GM23338 (cell line): ENCODE measurements at regions not wholly inside any gene's neighbourhood (a gene's known extent, or its start where the extent isn't known, plus 50 kb on each side); places are given as distances from the start of the nearest gene placed in this dataset.

Source experiments
- CREB1 ChIP-seq: fragments of 250-450 bp; sonication (Bioruptor Pico); IDR thresholded peaks from 2 replicates; pipeline ENCODE4 v1.5.0; 2020; ENCODE audit warnings: low read depth, mild to moderate bottlenecking, moderate library complexity
- EZH2 ChIP-seq: fragments of 200-600 bp; sonication (generic); IDR thresholded peaks from one replicate; pipeline ENCODE4 v1.8.0; 2017; ENCODE audit warnings: antibody characterized with exemption, mild to moderate bottlenecking, low read depth; ENCODE audit not compliant: unreplicated experiment
- EZH2phosphoT487 ChIP-seq: fragments of 200-600 bp; sonication (generic); IDR thresholded peaks from one replicate; pipeline ENCODE4 v1.8.1; 2018; ENCODE audit warnings: antibody characterized with exemption; ENCODE audit not compliant: unreplicated experiment
- JUNB ChIP-seq: IDR thresholded peaks from one replicate; pipeline ENCODE4 v1.6.1; 2016; ENCODE audit warnings: antibody characterized with exemption; ENCODE audit not compliant: unreplicated experiment
- POLR2AphosphoS5 ChIP-seq: IDR thresholded peaks from 2 replicates; pipeline ENCODE4 v1.6.1; 2016; ENCODE audit warnings: antibody characterized with exemption, low read depth
- TF ChIP-seq, protein P1 (sequence below), 2 experiments: fragments of 200-600 bp in 1 of 2; sonication (generic) in 1 of 2; conservative IDR thresholded peaks; 2 replicates each; pipeline versions ENCODE4 v1.5.1 to v1.6.1; 2016 to 2017; ENCODE audit warnings: antibody characterized with exemption in 2 of 2, low read depth in 2 of 2, mild to moderate bottlenecking in 2 of 2, moderate library complexity in 1 of 2

DNA sequence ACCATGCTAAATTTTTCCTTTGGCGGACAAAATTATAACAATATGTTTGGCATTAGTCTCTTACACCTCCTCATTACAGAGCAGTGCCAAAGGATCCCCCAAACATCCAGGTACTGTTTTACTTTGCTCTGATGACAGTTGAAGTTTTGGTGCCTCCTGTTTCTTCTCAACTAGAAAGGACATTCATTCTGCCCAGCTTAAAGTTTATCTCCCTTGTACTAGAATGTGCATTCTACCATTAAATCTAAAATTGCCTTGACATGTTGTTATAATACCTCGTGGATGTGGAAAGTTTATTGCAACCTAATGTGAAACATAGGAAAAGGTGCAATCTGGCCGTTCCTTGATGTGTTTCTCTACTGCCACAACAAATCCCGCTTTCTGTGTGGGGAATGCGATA is 173.4 kb downstream of the KITLG start:
- TF ChIP-seq, protein P1, sequence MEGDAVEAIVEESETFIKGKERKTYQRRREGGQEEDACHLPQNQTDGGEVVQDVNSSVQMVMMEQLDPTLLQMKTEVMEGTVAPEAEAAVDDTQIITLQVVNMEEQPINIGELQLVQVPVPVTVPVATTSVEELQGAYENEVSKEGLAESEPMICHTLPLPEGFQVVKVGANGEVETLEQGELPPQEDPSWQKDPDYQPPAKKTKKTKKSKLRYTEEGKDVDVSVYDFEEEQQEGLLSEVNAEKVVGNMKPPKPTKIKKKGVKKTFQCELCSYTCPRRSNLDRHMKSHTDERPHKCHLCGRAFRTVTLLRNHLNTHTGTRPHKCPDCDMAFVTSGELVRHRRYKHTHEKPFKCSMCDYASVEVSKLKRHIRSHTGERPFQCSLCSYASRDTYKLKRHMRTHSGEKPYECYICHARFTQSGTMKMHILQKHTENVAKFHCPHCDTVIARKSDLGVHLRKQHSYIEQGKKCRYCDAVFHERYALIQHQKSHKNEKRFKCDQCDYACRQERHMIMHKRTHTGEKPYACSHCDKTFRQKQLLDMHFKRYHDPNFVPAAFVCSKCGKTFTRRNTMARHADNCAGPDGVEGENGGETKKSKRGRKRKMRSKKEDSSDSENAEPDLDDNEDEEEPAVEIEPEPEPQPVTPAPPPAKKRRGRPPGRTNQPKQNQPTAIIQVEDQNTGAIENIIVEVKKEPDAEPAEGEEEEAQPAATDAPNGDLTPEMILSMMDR (conservative IDR thresholded peaks at IDR 0.05; ENCODE audit: low read depth in 2 of 2), result no peak
- TF ChIP-seq EZH2phosphoT487 (no peak), POLR2AphosphoS5 (no peak), EZH2 (no peak), JUNB (no peak), CREB1 (CRISPR knock-in tag) (no peak)
